Suprapubic skin (tissue), 3 donors: ENCODE measurements at regions not wholly inside any gene's neighbourhood (a gene's known extent, or its start where the extent isn't known, plus 50 kb on each side); places are given as distances from the start of the nearest gene placed in this dataset.

Experiments used
- POLR2AphosphoS5 ChIP-seq, 3 donors: sonication (generic); formaldehyde crosslinking; IDR thresholded peaks; one replicate each; pipeline ENCODE4 v1.6.1; 2017; ENCODE audit warnings: antibody characterized with exemption in 3 of 3
- TF ChIP-seq, protein P1 (sequence below), 2 donors: fragments of 200-600 bp in 1 of 2; fragments of 450-650 bp in 1 of 2; sonication (generic) in 1 of 2; IDR thresholded peaks; one replicate each; pipeline ENCODE4 v1.5.1; 2016 to 2019; ENCODE audit warnings: antibody characterized with exemption in 2 of 2, mild to moderate bottlenecking in 1 of 2, moderate library complexity in 1 of 2

DNA sequence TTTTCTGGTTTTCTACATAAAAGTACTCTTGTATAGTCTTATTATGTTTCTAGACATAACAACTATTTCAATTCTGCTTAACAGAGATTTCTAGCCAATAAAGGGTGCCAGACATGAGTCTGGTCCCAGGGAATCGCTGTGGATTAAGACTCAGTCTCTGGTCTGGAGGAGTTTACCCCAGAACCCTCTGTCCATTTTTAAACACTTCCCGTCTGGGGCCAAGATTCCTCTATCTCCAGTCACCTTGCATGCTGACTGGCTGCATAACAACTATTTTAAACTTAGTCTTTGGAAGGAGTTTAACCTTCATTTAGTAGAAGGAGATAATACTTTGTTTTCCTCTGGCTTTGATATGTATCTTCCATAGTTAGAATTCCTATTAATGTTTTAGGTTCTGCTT, 163.1 kb upstream of the IFNG-AS1 start:
- TF ChIP-seq POLR2AphosphoS5 (IDR thresholded peaks at IDR 0.05) = no peak
- TF ChIP-seq, protein P1, sequence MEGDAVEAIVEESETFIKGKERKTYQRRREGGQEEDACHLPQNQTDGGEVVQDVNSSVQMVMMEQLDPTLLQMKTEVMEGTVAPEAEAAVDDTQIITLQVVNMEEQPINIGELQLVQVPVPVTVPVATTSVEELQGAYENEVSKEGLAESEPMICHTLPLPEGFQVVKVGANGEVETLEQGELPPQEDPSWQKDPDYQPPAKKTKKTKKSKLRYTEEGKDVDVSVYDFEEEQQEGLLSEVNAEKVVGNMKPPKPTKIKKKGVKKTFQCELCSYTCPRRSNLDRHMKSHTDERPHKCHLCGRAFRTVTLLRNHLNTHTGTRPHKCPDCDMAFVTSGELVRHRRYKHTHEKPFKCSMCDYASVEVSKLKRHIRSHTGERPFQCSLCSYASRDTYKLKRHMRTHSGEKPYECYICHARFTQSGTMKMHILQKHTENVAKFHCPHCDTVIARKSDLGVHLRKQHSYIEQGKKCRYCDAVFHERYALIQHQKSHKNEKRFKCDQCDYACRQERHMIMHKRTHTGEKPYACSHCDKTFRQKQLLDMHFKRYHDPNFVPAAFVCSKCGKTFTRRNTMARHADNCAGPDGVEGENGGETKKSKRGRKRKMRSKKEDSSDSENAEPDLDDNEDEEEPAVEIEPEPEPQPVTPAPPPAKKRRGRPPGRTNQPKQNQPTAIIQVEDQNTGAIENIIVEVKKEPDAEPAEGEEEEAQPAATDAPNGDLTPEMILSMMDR (IDR thresholded peaks at IDR 0.05) = no peak
